H9 (cell line): ENCODE measurements at regions not wholly inside any gene's neighbourhood (a gene's known extent, or its start where the extent isn't known, plus 50 kb on each side); places are given as distances from the start of the nearest gene placed in this dataset.

Source experiments
- DNase-seq: peaks from one replicate; pipeline ENCODE4 v3.0.0-alpha.2; 2017
- H2AFZ ChIP-seq: one replicate; pipeline ENCODE4 v1.6.1; 2013; ENCODE audit warnings: mild to moderate bottlenecking, low read length, control low read depth, moderate library complexity
- H2AK5ac ChIP-seq: 2 replicates; pipeline ENCODE4 v1.6.1; 2013; ENCODE audit warnings: low read length, control low read depth, mixed read lengths; ENCODE audit not compliant: insufficient read length
- H2BK120ac ChIP-seq: one replicate; pipeline ENCODE4 v1.6.1; 2013; ENCODE audit warnings: low read depth, mild to moderate bottlenecking, low read length, control low read depth, inconsistent platforms; ENCODE audit not compliant: poor library complexity, severe bottlenecking
- H2BK12ac ChIP-seq: 2 replicates; pipeline ENCODE4 v1.6.1; 2013; ENCODE audit warnings: low read length, control low read depth, mixed read lengths, low read depth; ENCODE audit not compliant: insufficient read length
- H2BK15ac ChIP-seq: 2 replicates; pipeline ENCODE4 v1.6.1; 2013; ENCODE audit warnings: low read depth, low read length, control low read depth
- H2BK20ac ChIP-seq: one replicate; pipeline ENCODE4 v1.6.1; 2013; ENCODE audit warnings: low read depth, mild to moderate bottlenecking, low read length, control low read depth, inconsistent platforms; ENCODE audit not compliant: poor library complexity, severe bottlenecking
- H2BK5ac ChIP-seq: 2 replicates; pipeline ENCODE4 v1.6.1; 2013; ENCODE audit warnings: low read length, control low read depth, mixed read lengths; ENCODE audit not compliant: insufficient read length
- H3K14ac ChIP-seq: 2 replicates; pipeline ENCODE4 v1.6.1; 2013; ENCODE audit warnings: low read length, control low read depth; ENCODE audit not compliant: insufficient read depth
- H3K18ac ChIP-seq: 2 replicates; pipeline ENCODE4 v1.6.1; 2013; ENCODE audit warnings: low read depth, mild to moderate bottlenecking, mixed read lengths, low read length, control low read depth; ENCODE audit not compliant: insufficient read length
- H3K23ac ChIP-seq: 2 replicates; pipeline ENCODE4 v1.6.1; 2013; ENCODE audit warnings: low read length, control low read depth, mixed read lengths, low read depth; ENCODE audit not compliant: insufficient read length
- H3K23me2 ChIP-seq: 2 replicates; pipeline ENCODE4 v1.6.1; 2013; ENCODE audit warnings: low read depth, mild to moderate bottlenecking, mixed read lengths, low read length, control low read depth; ENCODE audit not compliant: insufficient read length, poor library complexity, severe bottlenecking
- H3K27ac ChIP-seq: 2 replicates; pipeline ENCODE4 v1.5.1; 2013; ENCODE audit warnings: low read length, control low read depth, mixed read lengths, low read depth; ENCODE audit not compliant: insufficient read length
- H3K27me3 ChIP-seq: 2 replicates; pipeline ENCODE4 v1.6.1; 2013; ENCODE audit warnings: low read length, control low read depth, inconsistent platforms; ENCODE audit not compliant: insufficient read depth
- H3K4ac ChIP-seq: 2 replicates; pipeline ENCODE4 v1.6.1; 2013; ENCODE audit warnings: low read depth, mild to moderate bottlenecking, control low read depth, inconsistent platforms, low read length, moderate library complexity
- H3K4me1 ChIP-seq: 2 replicates; pipeline ENCODE4 v1.6.1; 2013; ENCODE audit warnings: low read length, control low read depth, inconsistent platforms; ENCODE audit not compliant: insufficient read depth
- H3K4me2 ChIP-seq: 2 replicates; pipeline ENCODE4 v1.6.1; 2013; ENCODE audit warnings: low read length, control low read depth, mixed read lengths; ENCODE audit not compliant: insufficient read length, insufficient read depth
- H3K56ac ChIP-seq: 2 replicates; pipeline ENCODE4 v1.6.1; 2013; ENCODE audit warnings: low read depth, mild to moderate bottlenecking, mixed read lengths, low read length, control low read depth; ENCODE audit not compliant: insufficient read length
- H3K79me1 ChIP-seq: 2 replicates; pipeline ENCODE4 v1.6.1; 2013; ENCODE audit warnings: low read depth, mild to moderate bottlenecking, moderate library complexity, low read length, control low read depth, inconsistent platforms; ENCODE audit not compliant: insufficient read depth, poor library complexity, severe bottlenecking
- H3K79me2 ChIP-seq: 2 replicates; pipeline ENCODE4 v1.6.1; 2013; ENCODE audit warnings: low read length, control low read depth, inconsistent platforms; ENCODE audit not compliant: insufficient read depth
- H3K9ac ChIP-seq: 2 replicates; pipeline ENCODE4 v1.6.1; 2013; ENCODE audit warnings: low read length, control low read depth, mixed read lengths; ENCODE audit not compliant: insufficient read length; ENCODE audit errors: extremely low read depth
- H3K9me3 ChIP-seq: one replicate; pipeline ENCODE4 v1.6.1; 2013; ENCODE audit warnings: low read depth, low read length, inconsistent platforms; ENCODE audit not compliant: control insufficient read depth
- H3T11ph ChIP-seq: one replicate; pipeline ENCODE4 v1.6.1; 2013; ENCODE audit warnings: mild to moderate bottlenecking, low read length, control low read depth, inconsistent platforms
- H4K20me1 ChIP-seq: one replicate; pipeline ENCODE4 v1.6.1; 2013; ENCODE audit not compliant: control insufficient read depth, insufficient read length, insufficient read depth
- H4K5ac ChIP-seq: 2 replicates; pipeline ENCODE4 v1.6.1; 2013; ENCODE audit warnings: low read depth, mild to moderate bottlenecking, mixed read lengths, low read length, control low read depth; ENCODE audit not compliant: insufficient read length
- H4K8ac ChIP-seq: replicated peaks from 2 replicates; pipeline ENCODE4 v1.6.1; 2013; ENCODE audit warnings: low read length, control low read depth, mixed read lengths, low read depth; ENCODE audit not compliant: insufficient read length
- H4K91ac ChIP-seq: 2 replicates; pipeline ENCODE4 v1.6.1; 2013; ENCODE audit warnings: low read depth, mild to moderate bottlenecking, moderate library complexity, mixed read lengths, low read length, control low read depth; ENCODE audit not compliant: insufficient read length
- H3K27ac Mint-ChIP-seq, 3 experiments: 2 replicates in 2 of 3; 3 replicates in 1 of 3; pipeline ENCODE4 v1.8.0; 2020 to 2021; ENCODE audit warnings: mixed read lengths in 3 of 3, mild to moderate bottlenecking in 1 of 3, moderate library complexity in 1 of 3
- H3K27me3 Mint-ChIP-seq: 2 replicates; pipeline ENCODE4 v1.8.0; 2021; ENCODE audit warnings: low read depth, mild to moderate bottlenecking, moderate library complexity, mixed read lengths
- H3K36me3 Mint-ChIP-seq, 3 experiments: 2 replicates in 2 of 3; 3 replicates in 1 of 3; pipeline ENCODE4 v1.8.0; 2020 to 2021; ENCODE audit warnings: low read depth in 3 of 3, mixed read lengths in 3 of 3; ENCODE audit not compliant: insufficient read depth in 1 of 3
- H3K4me1 Mint-ChIP-seq, 2 experiments: 2 replicates each; pipeline ENCODE4 v1.8.0; 2020; ENCODE audit warnings: mixed read lengths in 2 of 2
- H3K4me3 Mint-ChIP-seq, 2 experiments: 2 replicates in 1 of 2; 3 replicates in 1 of 2; pipeline ENCODE4 v1.8.0; 2020 to 2021; ENCODE audit warnings: mild to moderate bottlenecking in 2 of 2, mixed read lengths in 2 of 2, moderate library complexity in 1 of 2
- H3K9me3 Mint-ChIP-seq, 2 experiments: 2 replicates in 1 of 2; 3 replicates in 1 of 2; pipeline ENCODE4 v1.8.0; 2020; ENCODE audit warnings: mild to moderate bottlenecking in 2 of 2, mixed read lengths in 2 of 2, moderate library complexity in 1 of 2
- CTCF ChIP-seq: fragments of 200-600 bp; sonication (generic); conservative IDR thresholded peaks from 3 replicates; pipeline ENCODE4 v1.8.0; 2021; ENCODE audit warnings: antibody characterized with exemption, mild to moderate bottlenecking
- WGBS: extraction: QIAGEN DNeasy Blood & Tissue Kit; methylation state at CpG from one replicate; pipeline ENCODE4 v1.1.7; 2013; ENCODE audit warnings: missing lambda C conversion rate, low lambda C conversion rate, mixed read lengths; ENCODE audit not compliant: insufficient read length; ENCODE audit errors: extremely low coverage; 5-methylcytosine and 5-hydroxymethylcytosine counted together

- Histone ChIP-seq H3K9me3 (no peaks in the 10 kb centered on the region), H4K5ac (no peak overlapping the region), H3T11ph (no peak overlapping the region), H2BK20ac (no peak overlapping the region), H3K4ac (no peak overlapping the region), H3K27me3 (no peaks in the 10 kb centered on the region), H2BK15ac (no peak overlapping the region), H3K4me1 (no peaks in the 10 kb centered on the region), H2BK5ac (no peak overlapping the region), H2BK12ac (no peak overlapping the region), H3K27ac (no peak overlapping the region), H3K79me2 (no peaks in the 10 kb centered on the region), H3K23me2 (no peaks in the 10 kb centered on the region), H4K91ac (no peak overlapping the region), H4K20me1 (no peaks in the 10 kb centered on the region), H3K79me1 (no peaks in the 10 kb centered on the region), H3K4me2 (no peak overlapping the region), H3K23ac (no peak overlapping the region), H4K8ac (no peak overlapping the region), H3K14ac (no peak overlapping the region), H2AK5ac (no peak overlapping the region), H2BK120ac (no peak overlapping the region), H3K56ac (no peak overlapping the region), H3K9ac (no peak overlapping the region), H3K18ac (no peak overlapping the region), H2AFZ (no peak overlapping the region)
- DNase-seq: no peak
- peaks cover 5 to 7% of the 10 kb centered on the region in 2 experiments for H3K4me1 Mint-ChIP-seq
- H3K27me3 Mint-ChIP-seq: no peaks in the 10 kb centered on the region
- H3K36me3 Mint-ChIP-seq: peaks cover 0 to 8% (median 2%) of the 10 kb centered on the region in 3 experiments; a peak in 4 of 7 replicates
- no peak for TF ChIP-seq CTCF
- H3K4me3 Mint-ChIP-seq: no peak overlapping the region
- no peak overlapping the region for H3K27ac Mint-ChIP-seq
- peaks cover 3 to 9% of the 10 kb centered on the region in 2 experiments; a peak in 4 of 5 replicates for H3K9me3 Mint-ChIP-seq
- WGBS: no CpG with 5 or more reads among the region's 2 CpGs
Measured at GRCh38 chr2:51789918-51790317, 758.0 kb upstream of the NRXN1 start.
